Fibroblast of mammary gland (primary cell): ENCODE measurements at regions not wholly inside any gene's neighbourhood (a gene's known extent, or its start where the extent isn't known, plus 50 kb on each side); places are given as distances from the start of the nearest gene placed in this dataset.
"Not testable (repeated sequence)": the region's sequence is repeated elsewhere in the genome, so short reads cannot be mapped to it uniquely, and the experiment has no call there.

Experiments
- DNase-seq: peaks from one replicate; pipeline ENCODE4 v3.0.0-alpha.2; 2010; ENCODE audit warnings: low read depth
- H3K4me3 ChIP-seq: 2 replicates; pipeline ENCODE4 v1.5.1; 2011; ENCODE audit warnings: low read depth, mild to moderate bottlenecking, low read length, moderate library complexity; ENCODE audit not compliant: control insufficient read depth
- TF ChIP-seq, protein P1 (sequence below): conservative IDR thresholded peaks from 2 replicates; pipeline ENCODE4 v1.5.1; 2011; ENCODE audit warnings: low read depth, low read length, inconsistent platforms; ENCODE audit not compliant: control insufficient read depth, insufficient read depth

DNA sequence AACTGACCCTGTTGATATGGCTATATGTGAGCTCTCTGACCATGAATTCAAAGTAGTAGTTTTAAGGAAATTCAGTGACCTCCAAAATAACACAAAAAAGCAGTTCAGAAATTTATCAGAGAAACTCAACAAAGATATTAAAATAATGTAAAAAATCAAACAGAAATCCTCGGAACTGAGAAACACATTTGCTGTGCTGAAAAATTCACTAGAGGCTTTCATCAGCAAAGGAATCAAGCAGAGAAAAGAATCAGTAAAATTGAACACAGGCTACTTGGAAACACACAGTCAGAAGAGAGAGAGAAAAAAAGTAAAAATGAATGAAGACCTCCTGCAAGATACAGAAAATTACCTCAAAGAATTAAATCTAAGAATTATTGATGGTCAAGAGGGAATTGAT lies 417.2 kb downstream of the TMEM232 start:
- H3K4me3 ChIP-seq: no peak overlapping the region
- TF ChIP-seq, protein P1, sequence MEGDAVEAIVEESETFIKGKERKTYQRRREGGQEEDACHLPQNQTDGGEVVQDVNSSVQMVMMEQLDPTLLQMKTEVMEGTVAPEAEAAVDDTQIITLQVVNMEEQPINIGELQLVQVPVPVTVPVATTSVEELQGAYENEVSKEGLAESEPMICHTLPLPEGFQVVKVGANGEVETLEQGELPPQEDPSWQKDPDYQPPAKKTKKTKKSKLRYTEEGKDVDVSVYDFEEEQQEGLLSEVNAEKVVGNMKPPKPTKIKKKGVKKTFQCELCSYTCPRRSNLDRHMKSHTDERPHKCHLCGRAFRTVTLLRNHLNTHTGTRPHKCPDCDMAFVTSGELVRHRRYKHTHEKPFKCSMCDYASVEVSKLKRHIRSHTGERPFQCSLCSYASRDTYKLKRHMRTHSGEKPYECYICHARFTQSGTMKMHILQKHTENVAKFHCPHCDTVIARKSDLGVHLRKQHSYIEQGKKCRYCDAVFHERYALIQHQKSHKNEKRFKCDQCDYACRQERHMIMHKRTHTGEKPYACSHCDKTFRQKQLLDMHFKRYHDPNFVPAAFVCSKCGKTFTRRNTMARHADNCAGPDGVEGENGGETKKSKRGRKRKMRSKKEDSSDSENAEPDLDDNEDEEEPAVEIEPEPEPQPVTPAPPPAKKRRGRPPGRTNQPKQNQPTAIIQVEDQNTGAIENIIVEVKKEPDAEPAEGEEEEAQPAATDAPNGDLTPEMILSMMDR: no peak
- DNase-seq: no peak

DNA sequence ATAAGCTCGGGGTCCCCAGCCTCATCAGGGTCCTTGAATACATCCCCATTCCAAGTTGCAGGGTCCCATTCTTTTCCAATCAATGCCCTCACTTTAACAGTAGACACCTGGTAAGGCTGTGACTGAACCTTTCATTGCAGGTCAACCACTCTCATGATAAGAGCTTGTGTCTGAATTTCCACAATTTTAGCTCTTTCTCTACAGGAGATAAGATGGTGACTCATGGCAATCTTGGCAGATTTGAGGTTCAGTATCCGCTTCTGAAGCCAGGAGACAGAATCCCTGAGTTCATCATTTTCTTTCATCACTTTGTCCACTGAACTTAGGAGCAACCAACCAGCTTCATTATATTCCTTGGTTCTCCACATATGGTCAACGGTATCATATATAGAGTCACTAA lies 409.9 kb downstream of the TMEM232 start:
- not testable (repeated sequence) for DNase-seq, H3K4me3 ChIP-seq

DNA sequence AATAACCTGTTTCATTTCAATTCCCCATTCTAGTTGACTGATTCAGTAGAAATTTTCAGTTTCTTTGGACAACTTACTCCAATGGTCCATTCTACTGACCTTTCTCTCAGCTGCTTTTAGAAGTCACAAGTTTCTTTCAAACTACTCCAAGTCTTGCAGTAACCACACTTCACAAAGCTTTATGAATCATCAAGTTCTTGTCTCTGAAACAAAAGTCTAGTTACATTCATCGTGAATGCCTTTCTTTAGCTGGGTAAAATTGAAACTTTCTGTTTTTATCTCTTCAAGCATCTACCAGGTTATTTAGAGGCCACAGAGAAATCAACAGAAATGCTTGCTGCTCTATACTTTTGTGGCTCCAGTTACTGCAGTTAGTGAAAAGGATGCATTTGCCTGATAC lies 405.4 kb downstream of the TMEM232 start:
- no peak overlapping the region for H3K4me3 ChIP-seq
- TF ChIP-seq, protein P1: no peak
- DNase-seq: peak; percentile 16

DNA sequence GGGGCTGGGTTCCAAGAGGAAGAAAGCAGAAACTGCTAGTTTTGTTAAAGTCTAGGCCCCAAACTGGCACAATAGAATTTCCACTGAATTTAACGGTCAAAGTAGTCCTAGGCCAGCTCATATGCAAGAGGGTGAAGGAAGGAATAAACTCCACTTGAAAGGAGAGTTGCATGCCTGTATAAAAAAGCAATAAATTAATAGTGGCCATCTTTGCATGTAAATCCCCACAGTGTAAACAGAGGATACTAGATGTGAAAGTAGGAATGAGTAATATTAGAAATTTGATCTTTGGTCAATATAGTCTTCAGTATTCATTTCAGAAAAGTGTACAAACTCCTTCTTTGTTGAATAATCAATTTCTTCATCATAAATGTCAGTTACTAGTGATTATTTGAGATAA lies 403.1 kb downstream of the TMEM232 start:
- H3K4me3 ChIP-seq: no peak overlapping the region
- no peak for DNase-seq
- TF ChIP-seq, protein P1: no peak

DNA sequence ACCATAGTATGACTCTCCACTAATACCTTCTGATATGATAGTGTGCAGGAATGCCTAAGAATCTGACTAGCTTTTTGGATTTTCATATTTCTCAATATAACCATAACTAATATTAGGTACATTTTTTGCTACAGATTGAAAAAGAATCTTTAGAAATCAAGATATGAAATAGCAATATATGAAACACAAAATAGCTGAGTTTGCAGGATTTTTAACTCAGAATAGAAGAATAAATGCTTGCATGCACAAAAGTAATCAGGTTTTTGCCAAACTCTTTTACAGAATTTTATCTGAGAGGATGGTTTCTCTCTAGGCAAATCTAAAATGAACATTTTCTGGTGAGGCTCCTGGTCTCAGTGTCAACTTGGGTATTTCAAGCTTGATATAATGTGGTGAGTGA lies 402.6 kb downstream of the TMEM232 start:
- no peak for DNase-seq
- TF ChIP-seq, protein P1: no peak

DNA sequence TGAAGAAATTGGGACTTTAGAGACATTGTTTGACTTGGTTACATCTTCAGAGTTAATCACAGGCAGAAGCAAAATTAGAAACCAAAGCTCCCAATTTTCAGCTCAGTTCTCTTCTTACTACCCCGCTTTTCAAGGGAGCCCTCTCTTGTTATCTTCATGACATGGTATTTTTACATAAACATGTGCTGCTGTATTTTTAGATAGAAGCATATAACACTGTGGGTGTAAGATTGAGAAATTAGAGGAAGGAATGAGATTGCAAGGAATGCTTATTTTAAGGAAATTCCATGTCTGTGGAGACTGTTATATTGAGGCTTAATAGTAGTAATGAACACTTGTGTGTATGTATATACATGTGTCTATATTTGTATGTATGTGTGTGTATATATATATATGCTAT lies 401.6 kb downstream of the TMEM232 start:
- no peak for DNase-seq
- H3K4me3 ChIP-seq: no peak overlapping the region
- TF ChIP-seq, protein P1: no peak

More for the DNA sequence above, 402.6 kb downstream of the TMEM232 start:
- H3K4me3 ChIP-seq: no peak overlapping the region

DNA sequence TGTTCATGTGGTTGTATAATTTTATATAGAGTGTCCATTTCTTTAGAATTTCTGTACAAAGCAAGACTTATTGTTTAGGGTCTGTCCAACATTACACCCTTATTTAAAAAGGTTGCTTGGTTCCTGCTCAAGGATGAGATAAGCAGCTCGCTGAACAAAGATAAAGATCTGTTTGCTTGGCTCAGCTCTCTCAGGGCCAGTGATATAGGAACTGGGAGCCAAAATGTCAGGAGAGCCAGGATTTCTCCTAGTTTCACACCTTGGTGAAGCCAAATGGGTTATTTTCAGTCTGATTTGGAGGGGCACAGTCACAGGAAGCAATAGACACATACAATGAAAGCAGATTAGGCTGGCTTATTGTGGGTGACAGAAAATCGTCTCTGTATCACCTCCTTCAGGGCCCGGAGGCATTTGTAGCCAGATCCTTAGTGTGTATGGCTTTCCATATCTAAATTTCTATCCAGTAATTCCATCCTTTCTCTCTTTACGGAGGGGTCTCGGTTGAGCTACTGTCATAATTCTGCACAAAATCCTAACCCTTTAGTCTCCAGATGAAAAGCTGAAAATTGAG lies 396.4 kb downstream of the TMEM232 start:
- TF ChIP-seq, protein P1: no peak
- no peak overlapping the region for H3K4me3 ChIP-seq
- no peak for DNase-seq
